HG03558 (cell line): ENCODE measurements at regions not wholly inside any gene's neighbourhood (a gene's known extent, or its start where the extent isn't known, plus 50 kb on each side); places are given as distances from the start of the nearest gene placed in this dataset.
"Not testable (repeated sequence)": the region's sequence is repeated elsewhere in the genome, so short reads cannot be mapped to it uniquely, and the experiment has no call there.

ENCODE experiments used
- ATAC-seq: cut with Tn5 transposase; IDR thresholded peaks from one replicate; pipeline ENCODE4 v1.9.1; 2021; ENCODE audit warnings: moderate number of reproducible peaks; ENCODE audit not compliant: unreplicated experiment; ENCODE audit errors: extremely low read depth

DNA sequence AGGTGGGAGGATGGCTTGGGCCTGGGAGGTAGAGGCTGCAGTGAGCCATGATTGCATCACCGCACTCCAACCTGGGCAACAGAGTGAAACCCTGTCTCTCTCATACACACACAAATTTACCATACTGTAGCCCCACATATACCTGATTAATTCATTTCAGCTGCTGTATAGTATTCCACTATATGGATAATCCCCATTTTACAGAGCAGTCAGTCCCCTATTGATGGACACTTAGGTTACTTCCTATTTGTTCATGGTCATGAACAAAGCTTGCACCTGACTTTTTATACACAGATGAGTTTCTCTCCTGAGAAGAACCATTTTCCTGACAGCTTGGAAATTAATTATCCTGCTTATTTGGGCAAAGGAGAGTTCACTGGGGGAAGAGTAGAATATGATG lies 59.2 kb downstream of the EMX2 start:
- ATAC-seq = no peak

DNA sequence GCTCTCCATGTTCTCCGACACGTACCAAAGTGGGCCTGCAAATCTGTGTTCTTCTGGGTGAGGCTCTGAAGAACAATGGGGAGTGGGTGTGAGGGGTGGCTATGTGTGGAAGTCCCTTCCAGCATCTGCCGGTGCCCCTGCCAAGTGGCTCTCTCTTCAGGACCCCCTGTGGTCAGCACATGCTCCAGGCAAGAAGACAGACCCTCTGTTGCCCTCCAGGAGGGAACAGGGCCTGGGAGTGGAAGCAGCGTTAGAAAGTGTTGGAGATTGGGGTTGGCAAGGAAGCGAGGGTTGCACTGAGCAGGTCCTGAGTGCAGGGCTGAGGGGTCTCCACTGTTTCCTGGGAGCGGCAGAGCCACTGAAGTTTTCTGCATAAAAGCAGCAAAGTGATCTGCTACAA lies 60.5 kb downstream of the EMX2 start:
- ATAC-seq = no peak

DNA sequence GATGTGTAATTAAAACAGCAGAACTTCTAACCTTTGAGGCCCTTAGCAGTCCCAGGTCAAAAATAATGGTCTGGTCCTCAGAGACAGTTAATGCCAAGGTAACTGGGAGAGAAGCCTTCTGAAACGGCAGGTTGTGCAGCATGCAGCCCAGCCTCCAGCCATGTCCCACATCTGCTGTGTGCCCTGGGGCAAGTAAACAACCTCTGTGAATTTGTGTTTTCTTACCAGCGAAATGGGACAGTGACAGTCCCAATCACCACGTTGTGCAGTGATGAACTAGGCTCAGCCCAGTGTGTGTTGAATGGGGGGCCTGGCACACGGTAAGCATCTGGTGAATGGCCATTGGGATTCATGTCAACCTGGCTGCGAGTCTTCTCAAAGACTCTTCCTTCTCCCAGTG lies 61.2 kb downstream of the EMX2 start:
- ATAC-seq = no peak

DNA sequence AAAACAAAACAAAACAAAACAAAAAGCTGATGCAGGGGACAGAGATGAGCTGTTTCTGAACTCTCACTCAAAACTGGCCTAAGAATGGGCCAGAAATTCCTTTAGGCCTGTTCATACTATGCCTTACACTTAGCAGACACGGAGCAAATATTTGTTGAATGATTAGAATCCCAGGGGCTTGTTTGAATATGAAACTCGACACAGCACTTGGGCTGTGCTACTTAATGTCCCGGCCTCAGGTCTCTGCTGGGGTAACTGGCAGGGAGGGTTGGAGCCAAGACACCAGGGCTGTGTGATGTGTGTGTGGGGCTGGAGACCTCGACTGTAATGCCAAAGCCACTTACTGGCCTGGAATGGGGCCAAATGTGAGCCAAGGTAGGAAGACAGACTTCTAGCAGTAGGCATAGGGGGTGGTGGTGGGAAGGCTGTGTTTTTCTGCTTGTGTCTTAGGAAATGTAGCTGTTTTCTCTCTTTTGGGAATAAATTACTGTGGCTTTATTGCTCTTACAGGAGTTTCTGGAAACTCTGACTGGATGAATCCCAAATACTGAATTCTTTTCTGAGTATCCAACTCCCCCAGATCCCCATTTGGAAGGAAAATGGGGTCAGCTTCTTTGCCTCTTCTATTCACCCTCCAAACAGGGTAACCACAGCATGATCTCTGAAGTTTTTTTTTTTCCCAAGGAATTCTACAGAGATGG lies 66.7 kb downstream of the EMX2 start:
- no peak for ATAC-seq

DNA sequence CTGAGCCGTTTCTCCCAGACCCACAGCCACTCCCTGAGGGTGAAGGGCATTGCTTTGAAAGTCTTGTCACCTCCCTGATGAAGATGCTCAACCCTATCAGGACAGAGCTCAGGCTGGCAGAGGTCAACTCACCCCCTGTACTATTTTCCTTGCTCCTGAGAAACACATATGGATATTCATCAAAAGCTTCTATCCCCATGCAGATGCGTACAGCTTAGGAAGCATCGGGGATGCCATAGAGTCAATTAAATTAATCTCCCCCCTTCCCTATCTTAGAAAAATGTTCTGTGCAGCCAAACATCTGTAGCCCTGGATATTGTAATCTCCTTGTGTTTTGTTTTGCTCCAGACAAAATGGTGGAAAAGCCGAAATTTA lies 67.2 kb downstream of the EMX2 start:
- no peak for ATAC-seq

DNA sequence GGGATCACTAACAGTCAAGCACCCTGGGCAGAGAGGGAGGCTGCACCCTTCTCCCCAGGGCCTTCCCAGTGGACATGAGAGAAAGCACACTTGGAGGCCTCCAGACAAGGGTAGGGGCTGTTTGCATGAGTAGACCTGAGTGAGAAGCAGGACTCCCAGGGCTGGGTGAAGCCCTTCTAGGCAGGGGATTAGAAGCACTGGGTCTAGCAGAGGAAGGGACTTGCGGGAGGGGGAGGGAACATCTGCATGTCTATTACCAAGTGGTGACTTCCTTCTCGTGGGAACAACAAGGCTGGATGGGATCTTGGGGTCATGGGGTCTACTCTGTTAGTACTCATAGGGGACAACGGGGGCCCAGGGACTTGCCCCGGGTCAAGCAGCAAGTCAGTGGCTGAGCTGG lies 67.8 kb downstream of the EMX2 start:
- ATAC-seq = no peak

DNA sequence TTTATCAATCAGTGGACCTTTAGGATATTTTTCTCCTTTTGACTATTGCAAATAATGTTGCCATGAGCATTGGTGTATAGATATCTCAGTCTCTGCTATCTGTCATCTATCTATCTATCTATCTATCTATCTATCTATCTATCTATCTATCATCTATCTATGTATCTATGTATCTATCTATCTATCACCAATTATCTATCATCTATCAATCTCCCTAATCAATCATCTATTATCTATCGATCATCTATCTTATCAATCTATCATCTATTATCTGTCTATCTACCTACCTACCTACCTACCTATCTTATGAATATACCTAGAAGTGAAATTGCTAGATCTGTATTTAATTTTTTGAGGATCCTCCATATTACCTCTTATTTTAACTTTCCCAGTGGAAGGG lies 69.6 kb downstream of the EMX2 start:
- no peak for ATAC-seq

DNA sequence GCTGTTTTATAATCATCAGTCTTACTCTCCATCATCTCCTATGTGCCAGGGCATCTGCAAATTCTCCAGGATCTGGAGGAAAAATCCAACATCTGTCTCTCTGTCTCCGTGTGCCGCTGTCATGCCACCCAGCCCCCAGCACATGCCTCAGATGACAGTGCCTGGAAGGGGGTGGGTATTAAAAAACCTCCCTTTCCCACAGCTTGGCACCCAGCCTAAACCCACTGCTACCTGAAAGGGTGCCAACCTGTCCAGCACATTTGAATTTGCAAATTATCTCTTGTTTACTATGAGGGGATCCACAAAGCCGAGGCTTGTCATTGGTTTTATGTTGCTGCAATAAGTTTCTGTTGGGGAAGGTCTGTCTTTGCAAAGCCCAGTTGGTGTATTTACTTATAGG lies 73.1 kb downstream of the EMX2 start:
- no peak for ATAC-seq

DNA sequence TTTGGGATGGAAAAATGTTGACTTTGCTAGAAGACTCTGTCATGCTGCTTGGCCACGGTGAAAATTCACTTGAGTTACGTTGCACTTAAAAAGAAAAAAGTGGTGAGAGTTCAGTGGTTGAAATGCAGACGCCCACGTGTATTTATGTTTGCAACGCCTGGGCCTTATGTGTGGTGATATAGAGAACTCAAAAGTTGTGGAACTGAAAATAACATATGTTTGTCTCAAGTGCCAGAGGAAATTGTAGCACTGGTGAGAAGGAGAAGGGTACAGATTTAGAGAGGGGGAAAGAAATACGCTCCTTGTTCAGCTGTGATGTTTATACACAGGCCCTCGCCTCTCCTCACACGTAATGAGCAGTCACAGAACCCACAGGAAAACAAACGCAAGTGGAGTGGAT lies 73.6 kb downstream of the EMX2 start:
- ATAC-seq = no peak

DNA sequence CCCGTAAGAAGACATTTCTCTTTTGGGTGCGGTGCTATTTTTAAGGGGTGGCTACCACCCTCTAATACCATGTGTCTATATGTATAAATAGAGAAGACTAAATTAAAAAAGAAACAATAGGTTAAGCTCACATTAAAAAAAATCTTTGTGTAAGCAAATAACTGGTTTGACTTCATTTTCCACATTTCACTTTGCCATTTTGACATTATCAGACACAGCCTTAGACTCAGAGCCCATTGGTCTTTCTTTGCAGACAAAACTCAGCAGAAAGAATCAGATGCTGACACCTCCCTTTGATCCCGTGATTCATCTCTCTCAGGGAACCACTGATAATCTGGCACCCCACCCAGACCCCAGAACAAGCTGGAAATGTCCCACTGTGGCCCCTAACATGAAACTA lies 74.5 kb downstream of the EMX2 start:
- no peak for ATAC-seq

DNA sequence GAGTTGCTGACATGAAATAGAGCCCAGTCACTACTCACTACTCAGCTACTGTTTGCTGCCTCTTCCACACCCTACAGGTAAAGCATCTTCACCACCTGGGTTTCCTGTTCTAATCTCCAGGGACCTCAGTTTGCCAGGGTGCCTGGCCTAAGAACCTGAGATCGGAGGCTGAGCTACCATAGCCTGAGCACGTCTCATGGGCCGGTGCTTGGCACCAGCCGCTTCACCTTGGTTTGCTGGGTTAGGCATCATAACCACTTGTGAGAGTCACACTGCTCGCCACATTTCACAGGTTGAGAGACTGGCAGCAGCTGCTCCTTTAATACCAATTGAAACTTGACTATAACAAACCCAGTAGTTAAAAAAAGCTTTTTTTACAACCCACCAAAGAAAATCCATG lies 75.1 kb downstream of the EMX2 start:
- ATAC-seq = no peak

DNA sequence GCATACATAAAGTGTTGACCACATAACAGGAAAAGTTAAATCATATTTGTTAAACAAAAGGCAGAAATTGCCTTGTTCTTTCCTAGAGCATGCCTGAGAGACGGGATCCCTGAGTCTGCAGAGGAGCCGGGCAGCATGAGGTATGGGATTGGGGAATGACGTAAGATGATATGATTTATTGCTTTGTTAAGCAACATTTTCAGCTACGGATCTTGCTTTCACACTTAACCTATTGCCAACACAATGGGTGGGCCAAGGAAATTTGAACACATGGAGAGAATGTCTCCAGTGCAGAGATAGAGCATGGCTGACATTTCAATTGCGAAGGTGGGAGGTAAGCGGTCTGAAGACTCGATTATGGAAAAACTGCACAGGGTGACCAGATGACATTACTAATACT lies 76.7 kb downstream of the EMX2 start:
- no peak for ATAC-seq

DNA sequence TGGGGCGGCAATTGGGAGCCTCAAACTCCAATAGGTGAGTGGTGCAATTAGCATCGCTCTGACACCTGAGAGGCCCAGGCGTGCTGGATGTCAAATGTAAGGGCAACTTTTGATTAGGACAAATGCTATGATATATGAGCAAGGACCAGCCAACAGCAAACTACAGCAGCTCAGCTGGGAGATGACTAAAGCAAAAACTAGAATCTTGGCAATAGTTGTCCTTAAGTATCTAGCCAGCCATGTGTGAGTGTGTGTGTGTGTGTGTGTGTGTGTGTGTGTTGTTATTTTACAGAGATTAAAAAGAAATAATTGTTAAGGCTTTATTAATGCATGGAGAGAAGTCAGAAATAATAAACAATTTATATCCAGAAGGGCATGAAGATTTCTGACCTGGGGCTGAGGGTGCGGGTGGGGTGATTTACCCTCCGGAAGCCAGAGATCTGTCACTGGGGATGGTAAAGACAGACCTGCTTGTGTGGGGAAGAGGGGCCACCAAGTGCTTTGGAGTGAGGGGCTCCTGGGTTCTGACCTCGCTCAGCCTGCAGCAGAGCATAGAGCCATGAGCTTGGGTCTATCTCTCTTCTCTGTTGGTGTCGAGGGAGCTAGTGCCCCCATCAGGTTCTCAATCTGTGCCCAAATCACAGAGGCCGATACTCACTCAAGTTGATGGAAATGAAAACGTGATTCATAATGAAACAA lies 77.3 kb downstream of the EMX2 start:
- no peak for ATAC-seq

DNA sequence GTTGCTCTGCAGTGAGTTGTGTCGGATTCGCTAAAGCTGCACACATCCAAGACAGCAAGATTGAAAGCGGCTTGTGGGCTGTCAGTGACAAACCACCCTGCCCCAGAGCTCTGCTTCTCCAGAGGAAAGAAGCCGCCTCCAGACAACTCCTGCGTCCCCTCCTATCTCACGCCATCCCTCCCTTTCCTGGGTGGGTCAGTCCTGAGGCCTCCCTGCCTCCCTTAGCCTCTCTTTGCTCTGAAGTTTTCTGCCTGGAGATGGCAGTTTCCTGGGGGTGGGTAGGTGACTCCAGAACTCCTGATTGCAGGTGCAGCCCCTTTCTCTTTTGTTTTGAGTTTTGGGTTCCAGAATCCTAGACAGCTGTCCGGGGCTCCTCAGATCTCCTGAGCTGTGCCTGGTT lies 78.7 kb downstream of the EMX2 start:
- no peak for ATAC-seq

DNA sequence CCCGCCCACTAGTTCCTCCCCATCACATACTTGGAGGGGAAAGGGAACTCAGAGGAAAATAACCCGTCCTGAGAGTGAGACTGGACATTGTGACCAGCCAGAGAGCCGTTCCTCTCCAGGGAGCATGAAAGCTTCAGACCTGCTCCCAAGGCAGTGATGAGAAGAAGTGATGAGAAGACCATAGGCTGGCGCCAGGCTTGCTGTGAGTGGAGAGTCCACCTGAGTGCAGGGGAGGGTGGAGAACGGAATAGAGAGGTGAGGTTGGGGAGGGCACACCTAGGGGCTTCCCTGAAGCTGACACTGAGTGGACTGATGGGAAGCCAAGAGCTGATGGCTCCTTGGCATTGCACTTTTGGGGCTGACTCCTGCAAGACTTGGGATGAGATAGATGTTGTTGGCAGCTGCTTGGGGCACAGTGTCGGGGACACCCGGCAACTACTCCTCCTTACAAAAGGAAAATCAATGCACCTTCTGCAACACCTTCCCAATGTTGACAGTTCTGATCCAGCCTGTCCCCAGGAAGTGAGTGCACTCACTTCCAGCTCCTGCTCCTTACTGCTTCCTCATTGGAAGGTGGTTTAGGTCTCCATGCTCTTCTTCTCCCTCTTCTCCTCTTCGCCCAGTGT lies 79.4 kb downstream of the EMX2 start:
- ATAC-seq = no peak

DNA sequence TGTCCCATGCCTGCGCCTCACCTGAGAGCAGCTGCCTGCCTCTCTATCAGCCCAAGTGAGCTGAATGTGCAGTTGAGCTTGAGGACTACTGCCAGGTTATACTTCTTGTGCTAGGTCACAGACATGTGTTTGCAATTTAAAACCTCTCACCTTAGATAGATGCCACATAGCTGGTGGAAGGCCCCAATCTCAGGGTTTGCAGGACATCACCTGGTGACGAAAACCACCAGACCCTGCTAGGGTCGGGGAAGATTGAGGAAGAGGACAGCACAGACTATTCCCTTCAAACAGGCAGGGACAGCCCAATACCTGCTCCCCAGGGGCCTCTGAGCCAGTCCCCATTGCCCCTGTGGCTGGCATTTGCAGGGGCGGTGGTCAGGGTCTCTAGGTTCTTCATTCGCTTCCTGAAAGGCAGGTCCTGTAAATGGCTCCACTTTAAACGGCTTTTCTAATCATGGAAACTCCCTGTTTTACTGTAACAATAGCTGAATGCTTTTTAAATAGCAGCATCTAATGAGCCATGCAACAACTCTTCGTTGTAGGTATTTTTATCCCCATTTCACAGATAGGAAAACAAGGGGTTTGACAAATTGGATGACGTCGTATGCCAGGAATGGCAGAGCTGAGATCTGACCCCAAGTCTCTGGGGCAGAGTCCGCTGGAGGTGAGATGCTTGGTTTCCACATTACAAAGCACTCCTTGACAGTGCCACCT lies 80.1 kb downstream of the EMX2 start:
- ATAC-seq = no peak

DNA sequence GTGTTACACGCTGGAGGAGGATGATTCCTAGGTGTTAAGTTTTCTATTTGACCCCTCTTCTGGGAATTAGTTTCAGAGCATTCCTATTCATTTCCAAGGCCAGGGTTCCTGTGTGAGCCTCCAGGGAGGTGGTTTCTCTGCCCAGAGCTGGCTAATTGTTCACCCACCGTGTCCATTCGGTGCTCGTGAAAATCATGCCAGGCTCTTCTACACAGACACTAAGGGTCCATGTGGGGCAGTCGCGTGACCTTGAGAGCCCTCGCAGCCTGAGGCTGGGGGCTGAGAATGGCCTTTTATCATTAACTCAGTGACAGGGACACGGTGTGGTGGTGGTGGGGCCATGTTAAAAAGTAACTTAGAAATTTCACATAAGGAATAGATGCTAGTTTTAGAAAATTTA lies 83.7 kb downstream of the EMX2 start:
- ATAC-seq = no peak

DNA sequence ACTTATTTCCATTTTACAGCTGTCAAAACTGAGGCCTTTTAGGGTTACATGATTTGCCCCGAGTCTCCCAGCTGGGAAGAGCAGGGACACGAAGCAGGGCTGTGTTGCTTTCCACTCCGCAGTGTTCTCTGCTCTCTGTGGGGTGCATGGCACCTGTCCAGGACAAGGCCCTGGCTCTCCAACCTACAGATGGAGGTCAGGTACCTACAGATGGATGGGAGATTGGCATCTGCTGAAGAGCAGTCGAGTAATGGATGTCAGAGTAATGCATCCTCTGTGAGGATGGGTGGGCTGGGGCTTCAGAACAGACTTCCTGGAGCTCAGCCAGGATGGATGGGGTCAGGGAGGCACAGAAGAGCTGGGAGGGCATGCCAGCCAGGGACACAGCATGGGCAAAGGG lies 85.0 kb downstream of the EMX2 start:
- no peak for ATAC-seq

DNA sequence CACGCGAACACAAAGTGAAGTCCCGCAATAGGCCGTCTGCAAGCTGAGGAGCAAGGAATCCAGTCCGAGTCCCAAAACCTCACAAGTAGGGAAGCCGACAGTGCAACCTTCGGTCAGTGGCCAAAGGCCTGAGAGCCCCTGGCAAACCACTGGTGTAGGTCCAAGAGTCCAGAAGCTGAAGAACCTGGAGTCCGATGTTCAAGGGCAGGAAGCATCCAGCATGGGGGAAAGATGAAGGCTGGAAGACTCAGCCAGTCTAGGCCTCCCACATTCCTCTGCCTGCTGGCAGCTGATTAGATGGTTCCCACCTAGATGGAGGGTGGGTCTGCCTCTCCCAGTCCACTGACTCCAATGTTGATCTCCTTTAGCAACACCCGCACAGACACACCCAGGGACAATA lies 87.2 kb downstream of the EMX2 start:
- not testable (repeated sequence) for ATAC-seq

DNA sequence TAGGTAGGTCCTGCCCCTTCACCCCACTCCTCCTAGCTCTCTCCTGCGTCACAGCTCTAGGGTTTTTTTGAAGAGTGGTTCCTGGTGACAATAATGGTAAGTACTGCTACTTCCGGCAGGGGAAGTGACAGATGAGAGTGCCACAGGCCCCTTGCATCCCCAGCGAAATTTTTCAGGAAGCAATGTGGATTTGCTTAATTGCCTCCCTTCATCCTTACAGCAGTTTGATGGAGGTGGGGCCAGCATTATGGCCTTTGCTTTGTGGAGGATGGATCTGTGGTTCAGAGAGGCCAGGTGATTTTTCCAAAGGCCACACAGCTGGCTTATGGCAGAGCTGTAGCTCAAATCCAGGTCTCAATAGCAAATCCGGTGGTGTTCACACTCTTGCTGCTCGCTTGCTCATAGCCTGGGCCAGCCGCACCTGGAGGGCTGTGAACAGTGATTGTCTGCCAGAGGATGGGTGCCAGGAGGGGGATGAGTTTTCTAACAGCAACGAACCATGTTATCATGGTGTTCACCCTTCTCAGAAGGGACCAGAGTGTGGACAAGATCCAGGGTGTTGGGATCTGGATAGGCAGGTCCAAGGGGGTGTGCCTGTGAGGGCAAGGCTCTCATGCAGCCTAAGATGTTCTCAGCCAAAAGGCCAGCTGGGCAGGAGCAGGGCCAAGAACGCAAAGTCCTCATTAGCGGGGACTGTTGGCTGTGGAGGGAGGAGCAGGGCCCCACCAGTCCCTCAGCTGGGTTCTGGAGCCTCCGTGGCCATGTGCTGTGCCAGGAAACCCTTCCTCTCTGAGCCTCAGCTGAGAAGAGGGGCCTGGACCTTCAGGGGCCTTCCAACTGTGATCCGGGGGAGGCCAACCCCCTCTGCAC lies 89.0 kb downstream of the EMX2 start:
- ATAC-seq = no peak
